Upper lobe of left lung (tissue), 6 donors: ENCODE measurements at regions not wholly inside any gene's neighbourhood (a gene's known extent, or its start where the extent isn't known, plus 50 kb on each side); places are given as distances from the start of the nearest gene placed in this dataset.
"Not testable (repeated sequence)": the region's sequence is repeated elsewhere in the genome, so short reads cannot be mapped to it uniquely, and the experiment has no call there.

Experiments used
- ATAC-seq, 2 donors: fragments of 200-7000 bp; cut with Tn5 transposase; one replicate each; pipeline ENCODE4 v1.9.1; 2022; ENCODE audit warnings: mild to moderate bottlenecking in 2 of 2, moderate library complexity in 2 of 2; ENCODE audit not compliant: low FRiP score in 2 of 2
- DNase-seq, 2 donors: peaks; one replicate each; pipeline ENCODE4 v3.0.0-alpha.2; 2019 to 2020
- H3K27ac ChIP-seq, 4 donors: fragments of 200-600 bp; sonication (generic); one replicate each; pipeline ENCODE4 v1.5.1; 2016 to 2019
- H3K27me3 ChIP-seq, 4 donors: fragments of 200-600 bp; sonication (generic); one replicate each; pipeline ENCODE4 v1.5.1; 2017 to 2019
- H3K36me3 ChIP-seq, 4 donors: fragments of 200-600 bp; sonication (generic); one replicate each; pipeline ENCODE4 v1.5.1; 2016 to 2019
- H3K4me1 ChIP-seq, 4 donors: fragments of 200-600 bp; sonication (generic); one replicate each; pipeline ENCODE4 v1.5.1; 2018 to 2019
- H3K4me3 ChIP-seq, 4 donors: fragments of 200-600 bp; sonication (generic); one replicate each; pipeline ENCODE4 v1.5.1; 2017 to 2019; ENCODE audit warnings: mild to moderate bottlenecking in 2 of 4, moderate library complexity in 1 of 4
- H3K9me3 ChIP-seq, 4 donors: fragments of 200-600 bp; sonication (generic); one replicate each; pipeline ENCODE4 v1.5.1; 2018 to 2019
- EP300 ChIP-seq, 4 donors: sonication (generic); formaldehyde crosslinking; IDR thresholded peaks; one replicate each; pipeline ENCODE4 v1.5.1; 2017; ENCODE audit warnings: antibody characterized with exemption in 4 of 4, control low read depth in 2 of 4
- POLR2A ChIP-seq, 4 donors: fragments of 450-650 bp; IDR thresholded peaks; one replicate each; pipeline ENCODE4 v1.5.1; 2016 to 2017; ENCODE audit warnings: antibody characterized with exemption in 4 of 4, mild to moderate bottlenecking in 2 of 4
- POLR2AphosphoS5 ChIP-seq, 2 donors: sonication (generic); formaldehyde crosslinking; IDR thresholded peaks; one replicate each; pipeline ENCODE4 v1.5.1; 2017; ENCODE audit warnings: antibody characterized with exemption in 2 of 2
- WGBS, 2 donors: methylation state at CpG; one replicate each; pipeline ENCODE4 v1.1.5; 2017 to 2018; 5-methylcytosine and 5-hydroxymethylcytosine counted together
- TF ChIP-seq, protein P1 (sequence below), 6 experiments: fragments of 450-650 bp in 4 of 6; fragments of 200-600 bp in 2 of 6; sonication (generic) in 2 of 6; IDR thresholded peaks; one replicate each; pipeline ENCODE4 v1.5.1; 2016 to 2019; ENCODE audit warnings: antibody characterized with exemption in 6 of 6
- donor health status: DM: no; HTN: no; CAD: no; lungs with moderate emphysema.
- donor health status: DM: no; HTN: yes; CAD: no; lungs with severe emphysema.

GRCh38 chr1:25118546-25118945, 113.8 kb downstream of the SYF2 start:
- TF ChIP-seq POLR2AphosphoS5 (IDR thresholded peaks at IDR 0.05), result no peak
- no peak for TF ChIP-seq EP300 (IDR thresholded peaks at IDR 0.05)
- TF ChIP-seq, protein P1, sequence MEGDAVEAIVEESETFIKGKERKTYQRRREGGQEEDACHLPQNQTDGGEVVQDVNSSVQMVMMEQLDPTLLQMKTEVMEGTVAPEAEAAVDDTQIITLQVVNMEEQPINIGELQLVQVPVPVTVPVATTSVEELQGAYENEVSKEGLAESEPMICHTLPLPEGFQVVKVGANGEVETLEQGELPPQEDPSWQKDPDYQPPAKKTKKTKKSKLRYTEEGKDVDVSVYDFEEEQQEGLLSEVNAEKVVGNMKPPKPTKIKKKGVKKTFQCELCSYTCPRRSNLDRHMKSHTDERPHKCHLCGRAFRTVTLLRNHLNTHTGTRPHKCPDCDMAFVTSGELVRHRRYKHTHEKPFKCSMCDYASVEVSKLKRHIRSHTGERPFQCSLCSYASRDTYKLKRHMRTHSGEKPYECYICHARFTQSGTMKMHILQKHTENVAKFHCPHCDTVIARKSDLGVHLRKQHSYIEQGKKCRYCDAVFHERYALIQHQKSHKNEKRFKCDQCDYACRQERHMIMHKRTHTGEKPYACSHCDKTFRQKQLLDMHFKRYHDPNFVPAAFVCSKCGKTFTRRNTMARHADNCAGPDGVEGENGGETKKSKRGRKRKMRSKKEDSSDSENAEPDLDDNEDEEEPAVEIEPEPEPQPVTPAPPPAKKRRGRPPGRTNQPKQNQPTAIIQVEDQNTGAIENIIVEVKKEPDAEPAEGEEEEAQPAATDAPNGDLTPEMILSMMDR (IDR thresholded peaks at IDR 0.05), result no peak
- no peak for TF ChIP-seq POLR2A (IDR thresholded peaks at IDR 0.05)
- WGBS, 2 donors, result 79 to 80% methylated on average over 7 of the region's 7 CpGs
- no peak overlapping the region for H3K27ac ChIP-seq
- no peak overlapping the region for H3K4me3 ChIP-seq
- no peaks in the 10 kb centered on the region for H3K4me1 ChIP-seq
- no peak for ATAC-seq
- DNase-seq, result no peak
- no peaks in the 10 kb centered on the region for H3K36me3 ChIP-seq
- H3K27me3 ChIP-seq, result no peaks in the 10 kb centered on the region
- peaks cover 0 to 6% (median 2%) of the 10 kb centered on the region in 4 donors for H3K9me3 ChIP-seq

- TF ChIP-seq POLR2AphosphoS5 (IDR thresholded peaks at IDR 0.05), result no peak
- TF ChIP-seq, protein P1 (IDR thresholded peaks at IDR 0.05), result peak in 3 of 6 experiments; percentile 13 to 23 (median 14)
- Histone ChIP-seq H3K27ac (no peak overlapping the region), H3K4me1 (no peaks in the 10 kb centered on the region), H3K36me3 (no peaks in the 10 kb centered on the region), H3K27me3 (no peaks in the 10 kb centered on the region), H3K4me3 (no peak overlapping the region), H3K9me3 (peaks cover 0 to 6% (median 2%) of the 10 kb centered on the region in 4 donors)
- DNase-seq, result no peak
- 67 to 73% methylated on average over 7 of the region's 7 CpGs for WGBS, 2 donors
- no peak for ATAC-seq
Observed at GRCh38 chr1:25117233-25117823, 115.0 kb downstream of the SYF2 start.

DNA sequence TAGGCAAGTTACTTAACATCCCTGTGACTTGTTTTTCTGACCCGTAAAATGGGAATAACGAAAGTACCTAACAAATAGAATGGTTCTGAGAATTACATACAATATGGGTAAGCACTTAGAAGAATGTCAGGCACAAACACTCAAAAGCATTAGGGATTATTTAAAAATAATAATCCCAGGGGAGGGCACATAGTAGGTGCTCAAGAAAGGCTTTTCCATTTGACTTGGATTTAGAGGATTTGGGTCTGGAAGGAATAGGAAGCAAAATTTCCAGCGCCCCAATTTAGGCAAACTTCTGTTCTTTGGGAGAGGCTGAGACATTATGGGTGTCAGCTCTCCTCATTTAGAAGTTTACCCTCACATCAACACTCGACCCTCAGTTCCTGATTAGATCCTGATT, 115.5 kb downstream of the SYF2 start:
- WGBS, 2 donors, result 93 to 95% methylated on average over 4 of the region's 4 CpGs
- TF ChIP-seq EP300 (IDR thresholded peaks at IDR 0.05), result no peak
- TF ChIP-seq POLR2AphosphoS5 (IDR thresholded peaks at IDR 0.05), result no peak
- no peak for TF ChIP-seq POLR2A (IDR thresholded peaks at IDR 0.05)
- TF ChIP-seq, protein P1 (IDR thresholded peaks at IDR 0.05), result no peak
- H3K27ac ChIP-seq, result no peak overlapping the region
- no peaks in the 10 kb centered on the region for H3K4me1 ChIP-seq
- no peaks in the 10 kb centered on the region for H3K36me3 ChIP-seq
- H3K4me3 ChIP-seq, result no peak overlapping the region
- no peak for ATAC-seq
- H3K9me3 ChIP-seq, result peaks cover 0 to 6% (median 2%) of the 10 kb centered on the region in 4 donors
- DNase-seq, result no peak
- no peaks in the 10 kb centered on the region for H3K27me3 ChIP-seq

- H3K27me3 ChIP-seq, H3K27ac ChIP-seq, H3K9me3 ChIP-seq, H3K36me3 ChIP-seq, H3K4me1 ChIP-seq, H3K4me3 ChIP-seq, ATAC-seq, DNase-seq: not testable (repeated sequence)
- WGBS, 2 donors, result 92 to 93% methylated on average over 4 to 7 of the region's 7 CpGs
Observed at GRCh38 chr1:25116117-25116516, 116.2 kb downstream of the SYF2 start.

GRCh38 chr1:25113731-25114130, 118.6 kb downstream of the SYF2 start:
- DNase-seq (no peak), ATAC-seq (no peak)
- Histone ChIP-seq H3K4me1 (no peaks in the 10 kb centered on the region), H3K27me3 (no peaks in the 10 kb centered on the region), H3K36me3 (no peaks in the 10 kb centered on the region), H3K4me3 (no peak overlapping the region), H3K9me3 (peaks cover 0 to 15% (median 7%) of the 10 kb centered on the region in 4 donors), H3K27ac (no peak overlapping the region)
- WGBS, 2 donors, result 70 to 71% methylated on average over 4 of the region's 4 CpGs
- TF ChIP-seq POLR2A (IDR thresholded peaks at IDR 0.05) (no peak), POLR2AphosphoS5 (IDR thresholded peaks at IDR 0.05) (no peak), EP300 (IDR thresholded peaks at IDR 0.05) (no peak)
- TF ChIP-seq, protein P1 (IDR thresholded peaks at IDR 0.05), result no peak
